Prostate gland (tissue), 2 donors: ENCODE measurements at regions not wholly inside any gene's neighbourhood (a gene's known extent, or its start where the extent isn't known, plus 50 kb on each side); places are given as distances from the start of the nearest gene placed in this dataset.

Experiments
- DNase-seq: peaks from one replicate; pipeline ENCODE4 v3.0.0-alpha.2; 2019; ENCODE audit warnings: low spot score
- H3K27ac ChIP-seq, 2 donors: fragments of 200-600 bp; sonication (generic); 2 replicates each; pipeline ENCODE4 v1.5.1; 2017 to 2019
- H3K27me3 ChIP-seq: fragments of 200-600 bp; sonication (generic); replicated peaks from 2 replicates; pipeline ENCODE4 v1.5.1; 2019; ENCODE audit not compliant: insufficient read depth
- H3K36me3 ChIP-seq, 2 donors: fragments of 200-600 bp; sonication (generic); 1 replicate in 1 of 2; 2 replicates in 1 of 2; pipeline versions ENCODE4 v1.5.1 to v1.8.1; 2017 to 2019
- H3K4me1 ChIP-seq: fragments of 200-600 bp; sonication (generic); replicated peaks from 2 replicates; pipeline ENCODE4 v1.5.1; 2019
- H3K4me3 ChIP-seq, 2 donors: fragments of 200-600 bp; sonication (generic); 2 replicates each; pipeline ENCODE4 v1.5.1; 2017 to 2019
- H3K9me3 ChIP-seq: fragments of 200-600 bp; sonication (generic); 2 replicates; pipeline ENCODE4 v1.5.1; 2017
- POLR2A ChIP-seq: fragments of 450-650 bp; IDR thresholded peaks from one replicate; pipeline ENCODE4 v1.6.1; 2016; ENCODE audit warnings: antibody characterized with exemption, mild to moderate bottlenecking
- POLR2AphosphoS5 ChIP-seq: sonication (generic); formaldehyde crosslinking; IDR thresholded peaks from one replicate; pipeline ENCODE4 v1.6.1; 2017; ENCODE audit warnings: antibody characterized with exemption
- WGBS: methylation state at CpG from one replicate; pipeline ENCODE4 v1.1.5; 2018; 5-methylcytosine and 5-hydroxymethylcytosine counted together
- intact Hi-C: fragments of 100-400 bp; cut with DNase I; formaldehyde crosslinking; loops from one replicate; pipeline ENCODE4 v1.14.2; 2022
- TF ChIP-seq, protein P1 (sequence below), 4 experiments: fragments of 200-600 bp in 2 of 4; fragments of 450-650 bp in 2 of 4; sonication (generic) in 2 of 4; IDR thresholded peaks; 1 replicate in 3 of 4; 2 replicates in 1 of 4; pipeline ENCODE4 v1.5.1; 2016 to 2019; ENCODE audit warnings: antibody characterized with exemption in 4 of 4, mild to moderate bottlenecking in 2 of 4, moderate library complexity in 2 of 4

DNA sequence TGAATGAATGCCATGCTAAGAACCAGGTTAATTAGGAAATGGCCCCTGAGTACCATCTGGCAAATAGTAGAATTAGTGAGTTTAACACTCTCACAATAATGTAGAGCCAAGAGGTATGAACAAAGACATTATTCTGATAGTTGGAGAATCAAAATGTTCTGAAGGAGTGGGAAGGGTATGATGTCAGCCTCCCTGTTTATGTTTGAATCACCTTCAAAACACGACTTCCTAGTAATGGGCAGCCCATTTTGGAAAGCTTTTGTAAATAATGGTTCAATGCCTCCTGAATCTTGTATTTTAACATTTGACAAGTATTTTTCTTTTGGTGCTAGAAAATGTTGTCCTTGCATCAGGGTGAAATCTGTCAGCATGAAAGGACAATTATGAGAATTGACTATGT, 108.3 kb downstream of the DSEL start:
- H3K4me1 ChIP-seq: no peaks in the 10 kb centered on the region
- H3K9me3 ChIP-seq: no peaks in the 10 kb centered on the region
- TF ChIP-seq, protein P1, sequence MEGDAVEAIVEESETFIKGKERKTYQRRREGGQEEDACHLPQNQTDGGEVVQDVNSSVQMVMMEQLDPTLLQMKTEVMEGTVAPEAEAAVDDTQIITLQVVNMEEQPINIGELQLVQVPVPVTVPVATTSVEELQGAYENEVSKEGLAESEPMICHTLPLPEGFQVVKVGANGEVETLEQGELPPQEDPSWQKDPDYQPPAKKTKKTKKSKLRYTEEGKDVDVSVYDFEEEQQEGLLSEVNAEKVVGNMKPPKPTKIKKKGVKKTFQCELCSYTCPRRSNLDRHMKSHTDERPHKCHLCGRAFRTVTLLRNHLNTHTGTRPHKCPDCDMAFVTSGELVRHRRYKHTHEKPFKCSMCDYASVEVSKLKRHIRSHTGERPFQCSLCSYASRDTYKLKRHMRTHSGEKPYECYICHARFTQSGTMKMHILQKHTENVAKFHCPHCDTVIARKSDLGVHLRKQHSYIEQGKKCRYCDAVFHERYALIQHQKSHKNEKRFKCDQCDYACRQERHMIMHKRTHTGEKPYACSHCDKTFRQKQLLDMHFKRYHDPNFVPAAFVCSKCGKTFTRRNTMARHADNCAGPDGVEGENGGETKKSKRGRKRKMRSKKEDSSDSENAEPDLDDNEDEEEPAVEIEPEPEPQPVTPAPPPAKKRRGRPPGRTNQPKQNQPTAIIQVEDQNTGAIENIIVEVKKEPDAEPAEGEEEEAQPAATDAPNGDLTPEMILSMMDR (IDR thresholded peaks at IDR 0.05): no peak
- TF ChIP-seq POLR2AphosphoS5: no peak
- no peak for TF ChIP-seq POLR2A
- WGBS: 48% methylated on average over 1 of the region's 1 CpG
- H3K27me3 ChIP-seq: no peaks in the 10 kb centered on the region
- no peak overlapping the region for H3K4me3 ChIP-seq
- DNase-seq: no peak
- intact Hi-C loops: no loop called here
- no peak overlapping the region for H3K27ac ChIP-seq
- H3K36me3 ChIP-seq: no peaks in the 10 kb centered on the region

DNA sequence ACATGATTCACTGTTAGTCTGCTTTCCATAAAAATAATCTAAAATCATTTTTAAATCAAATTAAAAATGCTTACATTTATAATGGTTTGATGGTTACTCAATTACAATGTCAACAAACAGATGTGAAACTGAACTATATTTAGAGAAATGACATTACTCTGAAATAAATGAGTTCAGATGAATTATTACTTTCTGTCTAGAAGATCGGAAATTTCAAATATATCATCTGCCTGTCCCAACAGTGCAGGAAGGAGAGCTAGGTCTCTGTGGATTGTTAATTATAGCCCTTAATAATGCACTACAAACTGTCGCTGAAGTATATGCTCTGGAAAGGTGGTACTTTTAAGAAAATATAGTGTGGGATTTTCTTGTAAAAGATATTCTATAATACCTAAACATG, 109.8 kb downstream of the DSEL start:
- WGBS: 76% methylated on average over 2 of the region's 2 CpGs
- no peak overlapping the region for H3K27ac ChIP-seq
- no peaks in the 10 kb centered on the region for H3K4me1 ChIP-seq
- H3K9me3 ChIP-seq: no peaks in the 10 kb centered on the region
- no peak for TF ChIP-seq POLR2A
- TF ChIP-seq POLR2AphosphoS5: no peak
- TF ChIP-seq, protein P1 (IDR thresholded peaks at IDR 0.05): no peak
- intact Hi-C loops: no loop called here
- H3K27me3 ChIP-seq: no peaks in the 10 kb centered on the region
- no peak for DNase-seq
- H3K4me3 ChIP-seq: no peak overlapping the region
- H3K36me3 ChIP-seq: no peaks in the 10 kb centered on the region

DNA sequence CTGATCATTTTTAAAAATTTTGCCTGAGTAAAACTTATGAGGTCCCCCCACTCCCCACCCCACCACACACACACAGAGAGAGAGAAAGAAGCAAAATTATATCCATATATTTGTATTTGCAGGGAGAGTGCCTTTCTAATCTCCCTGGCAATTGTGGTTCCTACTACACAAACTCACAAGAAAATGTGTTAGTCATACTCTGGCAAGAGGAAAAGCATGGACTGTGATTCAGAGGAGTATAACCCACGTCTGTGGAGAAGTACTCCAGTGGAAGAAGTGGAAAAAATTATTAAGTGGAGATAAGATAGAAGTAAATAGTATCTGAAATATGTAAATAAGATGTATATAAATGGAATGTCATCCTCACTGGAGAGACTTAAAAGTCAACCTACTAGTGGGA, 114.0 kb downstream of the DSEL start:
- intact Hi-C loops: no loop called here
- 32% methylated on average over 1 of the region's 1 CpG for WGBS
- H3K27me3 ChIP-seq: no peaks in the 10 kb centered on the region
- no peak for DNase-seq
- no peak overlapping the region for H3K4me3 ChIP-seq
- H3K36me3 ChIP-seq: no peaks in the 10 kb centered on the region
- no peaks in the 10 kb centered on the region for H3K4me1 ChIP-seq
- H3K27ac ChIP-seq: no peak overlapping the region
- no peaks in the 10 kb centered on the region for H3K9me3 ChIP-seq
- TF ChIP-seq POLR2A: no peak
- TF ChIP-seq, protein P1 (IDR thresholded peaks at IDR 0.05): no peak
- no peak for TF ChIP-seq POLR2AphosphoS5

DNA sequence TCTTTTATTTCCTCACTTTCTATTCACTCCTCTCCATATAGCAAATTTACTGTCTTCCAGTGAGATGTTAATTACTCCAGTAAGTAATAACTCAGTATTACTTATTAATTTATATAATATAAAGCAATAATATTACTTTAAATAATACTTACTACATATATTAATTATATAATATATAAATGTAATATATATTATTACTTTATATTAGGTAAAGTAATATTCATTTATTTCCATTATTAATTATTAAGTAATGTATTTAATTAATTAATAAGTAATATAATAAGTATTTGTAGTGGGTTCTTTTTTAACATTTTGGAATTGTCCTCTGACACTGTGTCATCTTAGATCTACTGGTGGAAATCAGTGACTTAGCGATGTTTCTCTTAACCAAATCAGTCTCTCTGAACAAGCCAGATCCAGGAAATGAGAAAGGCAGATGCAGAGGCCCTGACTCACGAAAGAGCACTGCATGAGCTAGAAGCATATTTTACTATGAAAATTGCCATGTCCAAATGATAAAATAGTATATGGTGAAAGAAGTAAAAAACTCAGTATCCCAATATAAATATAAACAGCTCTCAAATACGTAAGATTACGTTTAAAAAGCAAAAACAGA, 115.9 kb downstream of the DSEL start:
- no peaks in the 10 kb centered on the region for H3K36me3 ChIP-seq
- DNase-seq: no peak
- no peaks in the 10 kb centered on the region for H3K9me3 ChIP-seq
- no peak for TF ChIP-seq POLR2AphosphoS5
- TF ChIP-seq, protein P1 (IDR thresholded peaks at IDR 0.05): no peak
- TF ChIP-seq POLR2A: no peak
- H3K27ac ChIP-seq: no peak overlapping the region
- intact Hi-C loops: no loop called here
- WGBS: 93% methylated on average over 4 of the region's 4 CpGs
- no peaks in the 10 kb centered on the region for H3K4me1 ChIP-seq
- no peak overlapping the region for H3K4me3 ChIP-seq
- no peaks in the 10 kb centered on the region for H3K27me3 ChIP-seq

DNA sequence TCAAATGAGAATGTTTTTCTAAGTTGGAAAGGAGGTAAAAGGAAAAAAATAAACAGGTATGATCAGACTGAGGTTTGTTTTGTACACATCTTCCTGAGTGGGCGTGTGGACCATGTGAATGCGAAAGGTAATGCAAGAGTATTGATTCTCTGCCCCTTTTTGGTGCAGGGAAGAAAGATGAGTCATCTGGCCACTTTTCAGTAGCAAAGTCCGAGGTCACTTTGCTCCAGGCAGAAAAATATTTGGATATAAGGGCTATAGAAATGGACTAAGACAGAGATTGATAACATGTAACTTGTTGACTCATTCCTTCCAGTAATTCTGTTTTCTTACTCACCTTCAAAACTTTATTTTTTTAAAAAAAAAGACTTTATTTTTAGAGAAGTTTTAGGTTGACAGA, 130.5 kb downstream of the DSEL start:
- Histone ChIP-seq H3K4me3 (no peak overlapping the region), H3K27me3 (no peaks in the 10 kb centered on the region), H3K27ac (no peak overlapping the region), H3K36me3 (no peaks in the 10 kb centered on the region), H3K4me1 (no peaks in the 10 kb centered on the region), H3K9me3 (no peaks in the 10 kb centered on the region)
- intact Hi-C loops: no loop called here
- TF ChIP-seq POLR2A (no peak), POLR2AphosphoS5 (no peak)
- TF ChIP-seq, protein P1 (IDR thresholded peaks at IDR 0.05): no peak
- 76% methylated on average over 3 of the region's 3 CpGs for WGBS
- DNase-seq: no peak
